CD14-positive monocyte (primary cell): ENCODE measurements at regions not wholly inside any gene's neighbourhood (a gene's known extent, or its start where the extent isn't known, plus 50 kb on each side); places are given as distances from the start of the nearest gene placed in this dataset.

Experiments
- DNase-seq, 3 donors: peaks; one replicate each; pipeline ENCODE4 v3.0.0-alpha.2; 2011 to 2022
- H2AFZ ChIP-seq: 2 replicates; pipeline ENCODE4 v1.6.0; 2012; ENCODE audit warnings: mild to moderate bottlenecking, low read depth, low read length, inconsistent platforms; ENCODE audit not compliant: insufficient read depth, poor library complexity, severe bottlenecking
- H3K27ac ChIP-seq, 2 donors: 1 replicate in 1 of 2; 2 replicates in 1 of 2; pipeline ENCODE4 v1.5.1; 2012 to 2013; ENCODE audit warnings: low read length in 2 of 2, control low read depth in 1 of 2, inconsistent platforms in 1 of 2, low read depth in 1 of 2, mild to moderate bottlenecking in 1 of 2
- H3K27me3 ChIP-seq, 2 donors: one replicate each; pipeline versions ENCODE4 v1.6.0 to v1.6.1; 2011 to 2013; ENCODE audit warnings: low read length in 2 of 2; ENCODE audit not compliant: control insufficient read depth in 2 of 2, insufficient read depth in 2 of 2
- H3K36me3 ChIP-seq, 2 donors: replicated peaks in 1 of 2; 1 replicate in 1 of 2; 2 replicates in 1 of 2; pipeline versions ENCODE4 v1.5.1 to v1.6.1; 2012 to 2013; ENCODE audit warnings: low read length in 2 of 2, control low read depth in 1 of 2, inconsistent platforms in 1 of 2, mild to moderate bottlenecking in 1 of 2; ENCODE audit not compliant: insufficient read depth in 2 of 2, control insufficient read depth in 1 of 2
- H3K4me1 ChIP-seq, 2 donors: 1 replicate in 1 of 2; 2 replicates in 1 of 2; pipeline versions ENCODE4 v1.5.1 to v1.6.1; 2012 to 2013; ENCODE audit warnings: low read length in 2 of 2, control low read depth in 1 of 2, inconsistent platforms in 1 of 2, mild to moderate bottlenecking in 1 of 2, moderate library complexity in 1 of 2; ENCODE audit not compliant: insufficient read depth in 2 of 2, control insufficient read depth in 1 of 2
- H3K4me2 ChIP-seq: replicated peaks from 2 replicates; pipeline ENCODE3; 2012; ENCODE audit warnings: low read length, moderate library complexity, mild to moderate bottlenecking; ENCODE audit not compliant: poor library complexity, severe bottlenecking; ENCODE audit errors: extremely low read depth
- H3K4me3 ChIP-seq, 3 experiments: fragments of 200-600 bp in 1 of 3; sonication (generic) in 1 of 3; replicated peaks in 1 of 3; 1 replicate in 2 of 3; 2 replicates in 1 of 3; pipeline ENCODE4 v1.5.1; 2011 to 2013; ENCODE audit warnings: low read length in 3 of 3, mild to moderate bottlenecking in 3 of 3, control low read depth in 2 of 3, low read depth in 2 of 3, inconsistent platforms in 1 of 3, moderate library complexity in 1 of 3
- H3K79me2 ChIP-seq: 2 replicates; pipeline ENCODE4 v1.6.0; 2012; ENCODE audit warnings: mild to moderate bottlenecking, control low read depth, inconsistent platforms, low read length, moderate library complexity; ENCODE audit not compliant: insufficient read depth
- H3K9ac ChIP-seq: 2 replicates; pipeline ENCODE4 v1.6.0; 2017; ENCODE audit warnings: low read length, mild to moderate bottlenecking; ENCODE audit not compliant: insufficient read depth, poor library complexity, severe bottlenecking
- H3K9me3 ChIP-seq, 2 donors: replicated peaks in 1 of 2; 1 replicate in 1 of 2; 2 replicates in 1 of 2; pipeline versions ENCODE4 v1.5.1 to v1.6.1; 2012 to 2013; ENCODE audit warnings: low read length in 2 of 2, control low read depth in 1 of 2; ENCODE audit not compliant: control insufficient read depth in 1 of 2, insufficient read depth in 1 of 2
- H4K20me1 ChIP-seq: 2 replicates; pipeline ENCODE4 v1.6.0; 2012; ENCODE audit warnings: mild to moderate bottlenecking, low read length, control low read depth, moderate library complexity; ENCODE audit not compliant: insufficient read depth
- H3K27ac Mint-ChIP-seq, 7 donors: one replicate each; pipeline ENCODE4 v1.8.0; 2020; ENCODE audit warnings: mild to moderate bottlenecking in 7 of 7, mixed read lengths in 7 of 7, moderate library complexity in 6 of 7, inconsistent platforms in 2 of 7
- H3K27me3 Mint-ChIP-seq, 3 donors: one replicate each; pipeline ENCODE4 v1.8.0; 2021 to 2022; ENCODE audit warnings: low read depth in 3 of 3, mild to moderate bottlenecking in 3 of 3, mixed read lengths in 3 of 3, moderate library complexity in 3 of 3, inconsistent platforms in 1 of 3
- H3K36me3 Mint-ChIP-seq, 2 donors: one replicate each; pipeline ENCODE4 v1.8.0; 2020; ENCODE audit warnings: mixed read lengths in 2 of 2, inconsistent platforms in 1 of 2, mild to moderate bottlenecking in 1 of 2
- H3K4me1 Mint-ChIP-seq: one replicate; pipeline ENCODE4 v1.8.0; 2020; ENCODE audit warnings: mild to moderate bottlenecking, mixed read lengths
- H3K4me3 Mint-ChIP-seq, 2 donors: one replicate each; pipeline ENCODE4 v1.8.0; 2020; ENCODE audit warnings: mild to moderate bottlenecking in 2 of 2, mixed read lengths in 2 of 2, moderate library complexity in 1 of 2
- H3K9me3 Mint-ChIP-seq, 7 donors: one replicate each; pipeline ENCODE4 v1.8.0; 2020 to 2022; ENCODE audit warnings: mixed read lengths in 7 of 7, mild to moderate bottlenecking in 6 of 7, moderate library complexity in 6 of 7, inconsistent platforms in 2 of 7
- CTCF ChIP-seq: fragments of 200-600 bp; IDR thresholded peaks from one replicate; pipeline ENCODE4 v1.8.0; 2022; ENCODE audit warnings: antibody characterized with exemption, mild to moderate bottlenecking
- WGBS: methylation state at CpG from one replicate; pipeline ENCODE4 v1.1.5; 2013; ENCODE audit warnings: missing lambda C conversion rate; ENCODE audit not compliant: insufficient coverage; 5-methylcytosine and 5-hydroxymethylcytosine counted together
- intact Hi-C, 2 donors: fragments of 100-400 bp; cut with micrococcal nuclease; formaldehyde crosslinking; loops; one replicate each; pipeline versions ENCODE4 v1.15.0 to v1.15.1; 2023

- Histone ChIP-seq H3K36me3 (no peaks in the 10 kb centered on the region), H3K27me3 (no peaks in the 10 kb centered on the region), H3K79me2 (no peaks in the 10 kb centered on the region), H3K9me3 (peaks cover 0 to 7% of the 10 kb centered on the region in 2 donors), H3K27ac (no peak overlapping the region), H3K4me2 (no peak overlapping the region), H2AFZ (no peak overlapping the region), H4K20me1 (no peaks in the 10 kb centered on the region), H3K4me3 (no peak overlapping the region), H3K9ac (no peak overlapping the region), H3K4me1 (no peaks in the 10 kb centered on the region)
- intact Hi-C loops = no loop called here
- no peaks in the 10 kb centered on the region for H3K36me3 Mint-ChIP-seq
- no peak overlapping the region for H3K27ac Mint-ChIP-seq
- no peak for TF ChIP-seq CTCF
- no peaks in the 10 kb centered on the region for H3K4me1 Mint-ChIP-seq
- no peak for DNase-seq
- peaks cover 0 to 1% (median 0%) of the 10 kb centered on the region in 3 donors for H3K27me3 Mint-ChIP-seq
- H3K9me3 Mint-ChIP-seq = peaks cover 0 to 4% (median 0%) of the 10 kb centered on the region in 7 donors
- no peak overlapping the region for H3K4me3 Mint-ChIP-seq
These were observed 445.4 kb upstream of the ITGA1 start for GRCh38 chr5:52342361-52342760.

- Mint-ChIP-seq H3K9me3 (peaks cover 0 to under 1% (median 0%) of the 10 kb centered on the region in 7 donors), H3K27ac (no peak overlapping the region), H3K4me1 (no peaks in the 10 kb centered on the region), H3K27me3 (peaks cover 0 to 1% (median 0%) of the 10 kb centered on the region in 3 donors), H3K4me3 (no peak overlapping the region), H3K36me3 (no peaks in the 10 kb centered on the region)
- no CpG with 5 or more reads among the region's 3 CpGs for WGBS
- no peak for DNase-seq
- Histone ChIP-seq H3K9ac (no peak overlapping the region), H3K79me2 (no peaks in the 10 kb centered on the region), H3K4me2 (no peak overlapping the region), H3K4me1 (no peaks in the 10 kb centered on the region), H3K9me3 (no peaks in the 10 kb centered on the region), H3K36me3 (no peaks in the 10 kb centered on the region), H4K20me1 (no peaks in the 10 kb centered on the region), H2AFZ (no peak overlapping the region), H3K4me3 (no peak overlapping the region), H3K27me3 (no peaks in the 10 kb centered on the region), H3K27ac (no peak overlapping the region)
- intact Hi-C loops = no loop called here
- TF ChIP-seq CTCF = no peak
These were observed 431.3 kb upstream of the ITGA1 start for GRCh38 chr5:52356311-52356918.
